H1 (cell line): ENCODE measurements at regions not wholly inside any gene's neighbourhood (a gene's known extent, or its start where the extent isn't known, plus 50 kb on each side); places are given as distances from the start of the nearest gene placed in this dataset.

ENCODE experiments used
- CTCF ChIA-PET: fragments of 300-600 bp; sonication (Branson Sonifier 250); formaldehyde crosslinking; loops from one replicate; lab custom pipeline; 2021; ENCODE audit not compliant: partially characterized antibody; lab: Charles Lee
- POLR2A ChIA-PET: fragments of 300-600 bp; sonication (Branson Sonifier 250); formaldehyde crosslinking; loops from one replicate; lab custom pipeline; 2021; ENCODE audit warnings: inconsistent platforms; ENCODE audit not compliant: partially characterized antibody; lab: Charles Lee
- DNase-seq, 2 experiments: peaks; one replicate each; pipeline versions ENCODE4 v3.0.0 to v3.0.0-alpha.2; 2010 to 2022; ENCODE audit warnings: low spot score in 2 of 2, low read depth in 1 of 2, mixed read lengths in 1 of 2
- FAIRE-seq: peaks from 2 replicates; lab custom pipeline; 2011; peaks lifted over from hg19 to GRCh38; lab: Jason Lieb, UNC
- H2AFZ ChIP-seq: 2 replicates; pipeline ENCODE4 v1.8.1; 2012; ENCODE audit warnings: low read length, inconsistent platforms
- H2AK5ac ChIP-seq: 2 replicates; pipeline ENCODE4 v1.6.1; 2013; ENCODE audit warnings: low read depth, low read length
- H2BK120ac ChIP-seq: replicated peaks from 2 replicates; pipeline ENCODE3; 2013; ENCODE audit warnings: low read depth, low read length, inconsistent platforms
- H2BK12ac ChIP-seq: 2 replicates; pipeline ENCODE4 v1.6.1; 2013; ENCODE audit warnings: low read depth, low read length
- H2BK15ac ChIP-seq: 2 replicates; pipeline ENCODE4 v1.6.1; 2013; ENCODE audit warnings: low read length
- H2BK20ac ChIP-seq: 2 replicates; pipeline ENCODE4 v1.6.1; 2013; ENCODE audit warnings: low read length
- H2BK5ac ChIP-seq: 2 replicates; pipeline ENCODE4 v1.6.1; 2013; ENCODE audit warnings: low read depth, low read length
- H3K14ac ChIP-seq: 2 replicates; pipeline ENCODE4 v1.6.1; 2013; ENCODE audit warnings: inconsistent platforms; ENCODE audit not compliant: insufficient read length
- H3K18ac ChIP-seq: 2 replicates; pipeline ENCODE4 v1.6.1; 2013; ENCODE audit warnings: low read length; ENCODE audit errors: extremely low read depth
- H3K23ac ChIP-seq: 2 replicates; pipeline ENCODE4 v1.6.1; 2013; ENCODE audit warnings: inconsistent platforms; ENCODE audit not compliant: insufficient read length
- H3K23me2 ChIP-seq: 2 replicates; pipeline ENCODE4 v1.6.1; 2013; ENCODE audit warnings: low read depth, low read length
- H3K27ac ChIP-seq: 2 replicates; pipeline ENCODE4 v1.6.1; 2011; ENCODE audit warnings: low read depth, low read length, inconsistent platforms
- H3K27me3 ChIP-seq, 4 experiments: replicated peaks in 1 of 4; 1 replicate in 1 of 4; 2 replicates in 3 of 4; pipeline versions ENCODE4 v1.6.1 to v1.8.1; 2011 to 2013; ENCODE audit warnings: low read length in 3 of 4, mild to moderate bottlenecking in 3 of 4, inconsistent platforms in 2 of 4, mixed read lengths in 2 of 4, moderate library complexity in 1 of 4; ENCODE audit not compliant: control insufficient read depth in 3 of 4, insufficient read depth in 3 of 4; ENCODE audit errors: extremely low read depth in 1 of 4
- H3K36me3 ChIP-seq, 4 experiments: 2 replicates each; pipeline versions ENCODE4 v1.6.1 to v1.8.1; 2011 to 2013; ENCODE audit warnings: mild to moderate bottlenecking in 4 of 4, low read length in 3 of 4, moderate library complexity in 2 of 4, control low read depth in 1 of 4, inconsistent platforms in 1 of 4; ENCODE audit not compliant: insufficient read depth in 4 of 4, control insufficient read depth in 2 of 4
- H3K4ac ChIP-seq: replicated peaks from 2 replicates; pipeline ENCODE3; 2013; ENCODE audit warnings: low read length, low read depth, mixed read lengths, inconsistent platforms; ENCODE audit not compliant: insufficient read length
- H3K4me1 ChIP-seq, 4 experiments: replicated peaks in 1 of 4; 1 replicate in 1 of 4; 2 replicates in 3 of 4; pipeline versions ENCODE4 v1.6.1 to v1.8.1; 2011 to 2013; ENCODE audit warnings: low read length in 3 of 4, inconsistent platforms in 2 of 4, mixed read lengths in 1 of 4; ENCODE audit not compliant: insufficient read depth in 4 of 4, control insufficient read depth in 3 of 4
- H3K4me2 ChIP-seq, 2 experiments: 2 replicates each; pipeline versions ENCODE4 v1.6.1 to v1.8.1; 2011 to 2013; ENCODE audit warnings: low read depth in 2 of 2, low read length in 2 of 2, control low read depth in 1 of 2, inconsistent platforms in 1 of 2, mild to moderate bottlenecking in 1 of 2; ENCODE audit not compliant: insufficient read depth in 1 of 2
- H3K4me3 ChIP-seq, 4 experiments: fragments of 200-600, 300-600 bp in 1 of 4; sonication (generic), shearing (Covaris generic), sonication (Bioruptor Twin) in 1 of 4; 2 replicates each; pipeline versions ENCODE4 v1.5.1 to v1.8.1; 2011 to 2016; ENCODE audit warnings: low read length in 4 of 4, low read depth in 3 of 4, control low read depth in 2 of 4, inconsistent platforms in 2 of 4, mild to moderate bottlenecking in 2 of 4, mixed read lengths in 1 of 4, moderate library complexity in 1 of 4; ENCODE audit not compliant: insufficient read depth in 2 of 4; ENCODE audit errors: extremely low read depth in 1 of 4
- H3K56ac ChIP-seq: replicated peaks from 2 replicates; pipeline ENCODE3; 2013; ENCODE audit warnings: low read depth, mild to moderate bottlenecking, mixed read lengths, low read length, inconsistent platforms; ENCODE audit not compliant: insufficient read length
- H3K79me1 ChIP-seq: 2 replicates; pipeline ENCODE4 v1.6.1; 2013; ENCODE audit warnings: low read depth, low read length, control low read depth
- H3K79me2 ChIP-seq, 2 experiments: 2 replicates each; pipeline versions ENCODE4 v1.6.1 to v1.8.1; 2012 to 2013; ENCODE audit warnings: low read length in 2 of 2, mild to moderate bottlenecking in 2 of 2, inconsistent platforms in 1 of 2; ENCODE audit not compliant: insufficient read depth in 2 of 2, control insufficient read depth in 1 of 2
- H3K9ac ChIP-seq, 4 experiments: replicated peaks in 1 of 4; 1 replicate in 1 of 4; 2 replicates in 3 of 4; pipeline versions ENCODE4 v1.6.1 to v1.8.1; 2011 to 2013; ENCODE audit warnings: low read depth in 3 of 4, low read length in 3 of 4, control low read depth in 2 of 4, mild to moderate bottlenecking in 2 of 4, moderate library complexity in 2 of 4, inconsistent platforms in 1 of 4; ENCODE audit errors: extremely low read depth in 1 of 4
- H3K9me3 ChIP-seq, 2 experiments: 2 replicates each; pipeline versions ENCODE4 v1.6.1 to v1.8.1; 2012 to 2013; ENCODE audit warnings: mild to moderate bottlenecking in 2 of 2, moderate library complexity in 2 of 2, control low read depth in 1 of 2, inconsistent platforms in 1 of 2, low read depth in 1 of 2, low read length in 1 of 2, mixed read lengths in 1 of 2; ENCODE audit not compliant: insufficient read depth in 2 of 2
- H4K20me1 ChIP-seq, 2 experiments: replicated peaks in 1 of 2; 2 replicates each; pipeline versions ENCODE3 to v1.8.1; 2011 to 2013; ENCODE audit warnings: inconsistent platforms in 2 of 2, low read length in 2 of 2, mild to moderate bottlenecking in 1 of 2; ENCODE audit not compliant: insufficient read depth in 2 of 2, control insufficient read depth in 1 of 2
- H4K5ac ChIP-seq: 2 replicates; pipeline ENCODE4 v1.6.1; 2013; ENCODE audit warnings: low read length, low read depth, mixed read lengths, inconsistent platforms; ENCODE audit not compliant: insufficient read length
- H4K8ac ChIP-seq: 2 replicates; pipeline ENCODE4 v1.8.0; 2013; ENCODE audit warnings: mild to moderate bottlenecking, moderate library complexity, low read length, inconsistent platforms; ENCODE audit not compliant: insufficient read depth; ENCODE audit errors: extremely low read depth
- H4K91ac ChIP-seq: replicated peaks from 2 replicates; pipeline ENCODE3; 2013; ENCODE audit warnings: low read length, mixed read lengths, inconsistent platforms; ENCODE audit not compliant: insufficient read length
- ASH2L ChIP-seq: fragments of 200-600, 300-600 bp; sonication (generic); IDR thresholded peaks from one replicate; pipeline ENCODE4 v1.7.1; 2017; ENCODE audit warnings: low read length
- ATF3 ChIP-seq: IDR thresholded peaks from 2 replicates; pipeline ENCODE4 v1.6.1; 2011; ENCODE audit warnings: low read depth, mild to moderate bottlenecking, low read length; ENCODE audit not compliant: insufficient read depth
- BRCA1 ChIP-seq: IDR thresholded peaks from 2 replicates; pipeline ENCODE4 v1.6.1; 2012; ENCODE audit warnings: low read depth, low read length, improper control_type of control experiment
- FOSL1 ChIP-seq: IDR thresholded peaks from 2 replicates; pipeline ENCODE4 v1.6.1; 2011; ENCODE audit warnings: mild to moderate bottlenecking, low read depth, low read length, moderate library complexity; ENCODE audit not compliant: insufficient read depth
- TCF12 ChIP-seq: IDR thresholded peaks from 2 replicates; pipeline ENCODE4 v1.6.1; 2011; ENCODE audit warnings: low read depth, mild to moderate bottlenecking, low read length
- WGBS, 2 experiments: shearing (Covaris generic) in 1 of 2; methylation state at CpG; one replicate each; pipeline versions ENCODE4 v1.1.6 to v1.1.7; 2013 to 2015; ENCODE audit warnings: low lambda C conversion rate in 2 of 2, mixed read lengths in 2 of 2, inconsistent platforms in 1 of 2, low coverage in 1 of 2, missing lambda C conversion rate in 1 of 2; ENCODE audit not compliant: insufficient replicate concordance in 2 of 2, insufficient coverage in 1 of 2, insufficient read length in 1 of 2; ENCODE audit errors: extremely low coverage in 1 of 2, missing lambda C conversion rate in 1 of 2; 5-methylcytosine and 5-hydroxymethylcytosine counted together

- Histone ChIP-seq H3K79me1 (no peaks in the 10 kb centered on the region), H2BK5ac (no peak overlapping the region), H3K36me3 (no peaks in the 10 kb centered on the region), H3K27ac (no peak overlapping the region), H2AK5ac (no peak overlapping the region), H3K79me2 (no peaks in the 10 kb centered on the region), H2BK12ac (no peak overlapping the region), H4K91ac (no peak overlapping the region), H4K20me1 (no peaks in the 10 kb centered on the region), H4K5ac (no peak overlapping the region), H3K27me3 (no peaks in the 10 kb centered on the region), H3K9me3 (no peaks in the 10 kb centered on the region), H3K56ac (no peak overlapping the region), H3K14ac (no peak overlapping the region), H3K18ac (no peak overlapping the region), H3K9ac (no peak overlapping the region), H3K4ac (no peak overlapping the region), H2BK20ac (no peak overlapping the region), H3K4me2 (no peak overlapping the region), H3K4me1 (no peaks in the 10 kb centered on the region), H4K8ac (no peak overlapping the region), H3K23ac (no peak overlapping the region)
- 89% methylated on average over 2 of the region's 2 CpGs; no CpG with 5 or more reads in 1 of the 2 experiments for WGBS, 2 experiments
- POLR2A ChIA-PET = no interaction called here
- FAIRE-seq = no peak
- no peak for DNase-seq
- TF ChIP-seq TCF12 (no peak), FOSL1 (no peak), ATF3 (no peak), BRCA1 (no peak), ASH2L (no peak)
- TF ChIP-seq, all 59 proteins: peak for 0
- Histone ChIP-seq H3K4me3 (no peak overlapping the region), H3K23me2 (no peaks in the 10 kb centered on the region), H2BK120ac (no peak overlapping the region), H2BK15ac (no peak overlapping the region), H2AFZ (no peak overlapping the region)
- CTCF ChIA-PET = no interaction called here
These were observed 1054.7 kb downstream of the PDHA2 start for GRCh38 chr4:96894621-96895020.
